ENCODE measurements at regions not wholly inside any gene's neighbourhood (a gene's known extent, or its start where the extent isn't known, plus 50 kb on each side); places are given as distances from the start of the nearest gene placed in this dataset.

GRCh38 chr6:6751266-6751596 is 162.7 kb downstream of the LY86 start:
- H3K4me3 ChIP-seq = no peak overlapping the region
- no peaks in the 10 kb centered on the region for H3K27me3 ChIP-seq
- 88% methylated on average over 2 of the region's 2 CpGs for WGBS (ENCODE audit: low lambda C conversion rate, missing lambda C conversion rate)
- no peak overlapping the region for H2AFZ ChIP-seq
- H3K36me3 ChIP-seq (replicated peaks; ENCODE audit: insufficient read depth, low read depth) = no peaks in the 10 kb centered on the region
- H3K27ac ChIP-seq = peak overlapping the region; percentile 49
- no peaks in the 10 kb centered on the region for H3K9me2 ChIP-seq (replicated peaks; ENCODE audit: insufficient read depth)
- TF ChIP-seq EZH2 (IDR thresholded peaks at IDR 0.05; ENCODE audit: borderline replicate concordance) (no peak), EZH2phosphoT487 (IDR thresholded peaks at IDR 0.05; ENCODE audit: low read depth, severe bottlenecking, unreplicated experiment) (no peak), CTCF (IDR thresholded peaks at IDR 0.05; ENCODE audit: poor library complexity) (no peak)
- peaks cover 29% of the 10 kb centered on the region for H3K4me1 ChIP-seq (ENCODE audit: insufficient read depth)
- H3K4me2 ChIP-seq = no peak overlapping the region
- H3K9me3 ChIP-seq (ENCODE audit: low read depth) = no peaks in the 10 kb centered on the region
- H4K20me1 ChIP-seq (ENCODE audit: insufficient read depth, poor library complexity, severe bottlenecking) = no peaks in the 10 kb centered on the region
- DNase-seq (ENCODE audit: low spot score) = no peak
- no peaks in the 10 kb centered on the region for H3K79me2 ChIP-seq

- no peak overlapping the region for H2AFZ ChIP-seq
Observed at GRCh38 chr6:6751619-6752023, 163.1 kb downstream of the LY86 start.

GRCh38 chr6:6752129-6752528 is 163.6 kb downstream of the LY86 start:
- DNase-seq (ENCODE audit: low spot score) = peak; percentile 32
- Histone ChIP-seq H2AFZ (no peak overlapping the region), H3K27me3 (no peaks in the 10 kb centered on the region), H3K9me2 (replicated peaks; ENCODE audit: insufficient read depth) (no peaks in the 10 kb centered on the region), H3K4me3 (no peak overlapping the region), H4K20me1 (ENCODE audit: insufficient read depth, poor library complexity, severe bottlenecking) (no peaks in the 10 kb centered on the region), H3K27ac (peak overlapping the region; percentile 56), H3K4me2 (peak overlapping the region; percentile 13), H3K36me3 (replicated peaks; ENCODE audit: insufficient read depth, low read depth) (no peaks in the 10 kb centered on the region), H3K9me3 (ENCODE audit: low read depth) (no peaks in the 10 kb centered on the region), H3K4me1 (ENCODE audit: insufficient read depth) (peaks cover 29% of the 10 kb centered on the region), H3K79me2 (no peaks in the 10 kb centered on the region)
- WGBS (ENCODE audit: low lambda C conversion rate, missing lambda C conversion rate) = 52% methylated on average over 4 of the region's 4 CpGs
- TF ChIP-seq EZH2phosphoT487 (IDR thresholded peaks at IDR 0.05; ENCODE audit: low read depth, severe bottlenecking, unreplicated experiment) (no peak), CTCF (IDR thresholded peaks at IDR 0.05; ENCODE audit: poor library complexity) (no peak), EZH2 (IDR thresholded peaks at IDR 0.05; ENCODE audit: borderline replicate concordance) (no peak)

More at GRCh38 chr6:6751619-6752023, 163.1 kb downstream of the LY86 start:
- Histone ChIP-seq H3K9me2 (replicated peaks; ENCODE audit: insufficient read depth) (no peaks in the 10 kb centered on the region), H3K4me2 (peak overlapping the region; percentile 13), H3K27me3 (no peaks in the 10 kb centered on the region), H3K27ac (peak overlapping the region; percentile 56), H4K20me1 (ENCODE audit: insufficient read depth, poor library complexity, severe bottlenecking) (no peaks in the 10 kb centered on the region), H3K9me3 (ENCODE audit: low read depth) (no peaks in the 10 kb centered on the region), H3K4me1 (ENCODE audit: insufficient read depth) (peaks cover 29% of the 10 kb centered on the region), H3K79me2 (no peaks in the 10 kb centered on the region), H3K36me3 (replicated peaks; ENCODE audit: insufficient read depth, low read depth) (no peaks in the 10 kb centered on the region), H3K4me3 (no peak overlapping the region)
- TF ChIP-seq EZH2phosphoT487 (IDR thresholded peaks at IDR 0.05; ENCODE audit: low read depth, severe bottlenecking, unreplicated experiment) (no peak), EZH2 (IDR thresholded peaks at IDR 0.05; ENCODE audit: borderline replicate concordance) (no peak), CTCF (IDR thresholded peaks at IDR 0.05; ENCODE audit: poor library complexity) (no peak)
- 57% methylated on average over 8 of the region's 8 CpGs for WGBS (ENCODE audit: low lambda C conversion rate, missing lambda C conversion rate)
- peak; percentile 32 for DNase-seq (ENCODE audit: low spot score)

- Histone ChIP-seq H3K27ac (no peak overlapping the region), H3K4me2 (no peak overlapping the region)
Observed at GRCh38 chr6:6753301-6753700, 164.8 kb downstream of the LY86 start.

More at GRCh38 chr6:6753301-6753700, 164.8 kb downstream of the LY86 start:
- H3K4me1 ChIP-seq (ENCODE audit: insufficient read depth) = peaks cover 29% of the 10 kb centered on the region
- no peaks in the 10 kb centered on the region for H3K9me2 ChIP-seq (replicated peaks; ENCODE audit: insufficient read depth)
- no peak for DNase-seq (ENCODE audit: low spot score)
- no peaks in the 10 kb centered on the region for H3K36me3 ChIP-seq (replicated peaks; ENCODE audit: insufficient read depth, low read depth)
- WGBS (ENCODE audit: low lambda C conversion rate, missing lambda C conversion rate) = 94% methylated on average over 8 of the region's 8 CpGs
- TF ChIP-seq EZH2 (IDR thresholded peaks at IDR 0.05; ENCODE audit: borderline replicate concordance) = no peak
- TF ChIP-seq EZH2phosphoT487 (IDR thresholded peaks at IDR 0.05; ENCODE audit: low read depth, severe bottlenecking, unreplicated experiment) = no peak
- no peak for TF ChIP-seq CTCF (IDR thresholded peaks at IDR 0.05; ENCODE audit: poor library complexity)
- no peak overlapping the region for H3K4me3 ChIP-seq
- H2AFZ ChIP-seq = no peak overlapping the region
- no peaks in the 10 kb centered on the region for H3K9me3 ChIP-seq (ENCODE audit: low read depth)
- H3K79me2 ChIP-seq = no peaks in the 10 kb centered on the region
- no peaks in the 10 kb centered on the region for H3K27me3 ChIP-seq
- H4K20me1 ChIP-seq (ENCODE audit: insufficient read depth, poor library complexity, severe bottlenecking) = no peaks in the 10 kb centered on the region
